Ammon's horn (tissue), 1 donor: ENCODE measurements at regions not wholly inside any gene's neighbourhood (a gene's known extent, or its start where the extent isn't known, plus 50 kb on each side); places are given as distances from the start of the nearest gene placed in this dataset.
"Not testable (repeated sequence)": the region's sequence is repeated elsewhere in the genome, so short reads cannot be mapped to it uniquely, and the experiment has no call there.

ENCODE experiments used
- DNase-seq: peaks from one replicate; pipeline ENCODE4 v3.0.0-alpha.2; 2016; ENCODE audit warnings: low spot score

GRCh38 chr1:221962385-221962784 lies 220.5 kb upstream of the DUSP10 start:
- DNase-seq = no peak

- no peak for DNase-seq
Measured at GRCh38 chr1:221961532-221962292, 219.8 kb upstream of the DUSP10 start.

- DNase-seq = not testable (repeated sequence)
Measured at GRCh38 chr1:221958161-221958562, 216.3 kb upstream of the DUSP10 start.

GRCh38 chr1:221957350-221957749 lies 215.5 kb upstream of the DUSP10 start:
- not testable (repeated sequence) for DNase-seq

- DNase-seq = no peak
Measured at GRCh38 chr1:221949996-221950395, 208.1 kb upstream of the DUSP10 start.

- peak; percentile 8 for DNase-seq
Measured at GRCh38 chr1:221948459-221948858, 206.6 kb upstream of the DUSP10 start.

GRCh38 chr1:221947731-221948130 lies 205.8 kb upstream of the DUSP10 start:
- no peak for DNase-seq

- DNase-seq = no peak
Measured at GRCh38 chr1:221946768-221947167, 204.9 kb upstream of the DUSP10 start.

- DNase-seq = no peak
Measured at GRCh38 chr1:221945669-221946068, 203.8 kb upstream of the DUSP10 start.

- no peak for DNase-seq
Measured at GRCh38 chr1:221944247-221944870, 202.5 kb upstream of the DUSP10 start.

GRCh38 chr1:221940631-221941030 lies 198.7 kb upstream of the DUSP10 start:
- DNase-seq = no peak

GRCh38 chr1:221939607-221940006 lies 197.7 kb upstream of the DUSP10 start:
- peak; percentile 22 for DNase-seq

- no peak for DNase-seq
Measured at GRCh38 chr1:221937155-221937953, 195.5 kb upstream of the DUSP10 start.

GRCh38 chr1:221933814-221934213 lies 191.9 kb upstream of the DUSP10 start:
- no peak for DNase-seq

- DNase-seq = no peak
Measured at GRCh38 chr1:221926441-221926840, 184.6 kb upstream of the DUSP10 start.

- DNase-seq = no peak
Measured at GRCh38 chr1:221925947-221926346, 184.1 kb upstream of the DUSP10 start.

GRCh38 chr1:221923929-221924598 lies 182.2 kb upstream of the DUSP10 start:
- no peak for DNase-seq

- no peak for DNase-seq
Measured at GRCh38 chr1:221921936-221922335, 180.0 kb upstream of the DUSP10 start.

GRCh38 chr1:221919743-221920142 lies 177.9 kb upstream of the DUSP10 start:
- no peak for DNase-seq

GRCh38 chr1:221919341-221919740 lies 177.5 kb upstream of the DUSP10 start:
- DNase-seq = no peak

- DNase-seq = no peak
Measured at GRCh38 chr1:221916176-221916575, 174.3 kb upstream of the DUSP10 start.

- DNase-seq = no peak
Measured at GRCh38 chr1:221915764-221916163, 173.9 kb upstream of the DUSP10 start.
